ENCODE measurements at regions not wholly inside any gene's neighbourhood (a gene's known extent, or its start where the extent isn't known, plus 50 kb on each side); places are given as distances from the start of the nearest gene placed in this dataset.

DNA sequence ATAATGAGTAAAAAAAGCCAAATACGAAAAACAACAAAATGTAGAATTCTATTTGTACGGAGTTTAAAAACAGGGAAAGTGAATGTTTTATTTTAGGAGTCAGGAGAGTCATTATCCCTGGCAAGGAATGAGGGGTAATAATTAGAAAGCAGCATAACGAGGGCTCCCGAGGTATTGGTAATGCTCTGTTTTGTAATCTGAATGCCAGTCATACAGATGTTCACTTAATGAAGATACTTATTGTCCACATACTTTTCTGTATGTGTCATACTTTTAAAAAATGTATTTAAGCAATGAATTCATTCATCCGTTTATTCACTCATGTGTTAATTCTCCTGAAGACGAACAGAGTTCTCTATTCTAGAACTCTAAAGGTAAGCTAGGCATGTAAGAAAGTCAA is 87.8 kb upstream of the BMP2K start:
- no peak for DNase-seq (ENCODE audit: low spot score)
- no peaks in the 10 kb centered on the region for H3K4me1 ChIP-seq (ENCODE audit: insufficient read depth, low read length, poor library complexity, severe bottlenecking)
- intact Hi-C loops (cut with micrococcal nuclease; ENCODE audit: unreplicated experiment): no loop called here
- no peak overlapping the region for H2AFZ ChIP-seq (ENCODE audit: low read length)
- no peaks in the 10 kb centered on the region for H4K20me1 ChIP-seq (ENCODE audit: insufficient read depth, low read length)
- no peaks in the 10 kb centered on the region for H3K36me3 ChIP-seq (ENCODE audit: insufficient read depth, low read length)
- H3K9me3 ChIP-seq (ENCODE audit: low read length): no peaks in the 10 kb centered on the region
- H3K27ac ChIP-seq (ENCODE audit: low read depth, low read length, poor library complexity, severe bottlenecking): no peak overlapping the region
- CTCF ChIA-PET (ENCODE audit: unreplicated experiment): interaction anchor here (0.6 kb wide), 1 partner anchor 29 kb away, joined by 3 read pairs; no protein-coding TSS in a partner anchor
- H3K4me2 ChIP-seq (ENCODE audit: low read length): no peak overlapping the region
- no peaks in the 10 kb centered on the region for H3K79me2 ChIP-seq (ENCODE audit: insufficient read depth, low read depth, low read length)
- BruUV-seq (replicated peaks): no TSS peak
- no peaks in the 10 kb centered on the region for H3K9me2 ChIP-seq (ENCODE audit: insufficient read depth, low read length)
- TF ChIP-seq EZH2phosphoT487 (IDR thresholded peaks at IDR 0.05; ENCODE audit: borderline replicate concordance, low read depth, low read length): no peak
- TF ChIP-seq CTCF (conservative IDR thresholded peaks at IDR 0.05; ENCODE audit: low read length): no peak
- no peak overlapping the region for H3K4me3 ChIP-seq (ENCODE audit: low read depth, low read length, poor library complexity, severe bottlenecking)
- POLR2A ChIA-PET: interaction anchor here (1.4 to 1.6 kb wide), 2 partner anchors 14 to 17 kb away, joined by 3 to 4 read pairs; no protein-coding TSS in a partner anchor

DNA sequence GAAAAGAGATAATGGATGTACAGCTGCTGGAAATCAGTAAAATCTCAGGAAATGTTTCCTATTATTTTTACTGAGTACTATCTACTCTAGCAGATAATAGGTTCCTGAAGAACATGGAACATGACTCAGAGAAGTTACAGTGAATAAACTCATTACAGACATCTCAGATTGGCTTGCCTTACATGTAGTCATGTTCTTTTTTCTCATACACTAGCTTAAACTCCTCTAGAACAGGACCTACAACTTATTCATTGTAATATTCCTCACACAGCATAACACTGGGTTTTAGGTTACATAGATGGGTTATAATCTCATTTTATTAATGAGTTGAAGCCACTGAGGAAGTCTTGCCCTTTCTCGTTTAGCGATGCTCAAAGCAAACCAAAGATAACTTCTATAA is 86.9 kb upstream of the BMP2K start:
- no peak overlapping the region for H3K4me2 ChIP-seq (ENCODE audit: low read length)
- H3K4me3 ChIP-seq (ENCODE audit: low read depth, low read length, poor library complexity, severe bottlenecking): no peak overlapping the region
- H4K20me1 ChIP-seq (ENCODE audit: insufficient read depth, low read length): no peaks in the 10 kb centered on the region
- no peaks in the 10 kb centered on the region for H3K4me1 ChIP-seq (ENCODE audit: insufficient read depth, low read length, poor library complexity, severe bottlenecking)
- no peak overlapping the region for H3K27ac ChIP-seq (ENCODE audit: low read depth, low read length, poor library complexity, severe bottlenecking)
- no peaks in the 10 kb centered on the region for H3K79me2 ChIP-seq (ENCODE audit: insufficient read depth, low read depth, low read length)
- H3K9me3 ChIP-seq (ENCODE audit: low read length): no peaks in the 10 kb centered on the region
- no peaks in the 10 kb centered on the region for H3K36me3 ChIP-seq (ENCODE audit: insufficient read depth, low read length)
- H3K9me2 ChIP-seq (ENCODE audit: insufficient read depth, low read length): no peaks in the 10 kb centered on the region
- no peak for DNase-seq (ENCODE audit: low spot score)
- TF ChIP-seq EZH2phosphoT487 (IDR thresholded peaks at IDR 0.05; ENCODE audit: borderline replicate concordance, low read depth, low read length) (no peak), CTCF (conservative IDR thresholded peaks at IDR 0.05; ENCODE audit: low read length) (no peak)
- CTCF ChIA-PET (ENCODE audit: unreplicated experiment): no interaction called here
- no peak overlapping the region for H2AFZ ChIP-seq (ENCODE audit: low read length)
- intact Hi-C loops (cut with micrococcal nuclease; ENCODE audit: unreplicated experiment): no loop called here
- BruUV-seq (replicated peaks): no TSS peak
- POLR2A ChIA-PET: interaction anchor here (1.6 kb wide), 1 partner anchor 17 kb away, joined by 4 read pairs; no protein-coding TSS in a partner anchor

- H3K4me3 ChIP-seq (ENCODE audit: low read depth, low read length, poor library complexity, severe bottlenecking): no peak overlapping the region
- H4K20me1 ChIP-seq (ENCODE audit: insufficient read depth, low read length): no peaks in the 10 kb centered on the region
- DNase-seq (ENCODE audit: low spot score): no peak
- ChIA-PET CTCF (ENCODE audit: unreplicated experiment) (no interaction called here), POLR2A (interaction anchor here (0.7 to 1.6 kb wide), 3 partner anchors 18 to 74 kb away, joined by 3 to 4 read pairs (median 3); no protein-coding TSS in a partner anchor)
- H3K9me3 ChIP-seq (ENCODE audit: low read length): no peaks in the 10 kb centered on the region
- no peak overlapping the region for H3K27ac ChIP-seq (ENCODE audit: low read depth, low read length, poor library complexity, severe bottlenecking)
- no peak overlapping the region for H3K4me2 ChIP-seq (ENCODE audit: low read length)
- TF ChIP-seq CTCF (conservative IDR thresholded peaks at IDR 0.05; ENCODE audit: low read length): no peak
- no peak for TF ChIP-seq EZH2phosphoT487 (IDR thresholded peaks at IDR 0.05; ENCODE audit: borderline replicate concordance, low read depth, low read length)
- intact Hi-C loops (cut with micrococcal nuclease; ENCODE audit: unreplicated experiment): no loop called here
- H3K4me1 ChIP-seq (ENCODE audit: insufficient read depth, low read length, poor library complexity, severe bottlenecking): no peaks in the 10 kb centered on the region
- H2AFZ ChIP-seq (ENCODE audit: low read length): no peak overlapping the region
- no peaks in the 10 kb centered on the region for H3K79me2 ChIP-seq (ENCODE audit: insufficient read depth, low read depth, low read length)
- no TSS peak for BruUV-seq (replicated peaks)
- no peaks in the 10 kb centered on the region for H3K36me3 ChIP-seq (ENCODE audit: insufficient read depth, low read length)
- no peaks in the 10 kb centered on the region for H3K9me2 ChIP-seq (ENCODE audit: insufficient read depth, low read length)
Observed at GRCh38 chr4:78689700-78690323, 86.3 kb upstream of the BMP2K start.
